PC-9 (cell line): ENCODE measurements at regions not wholly inside any gene's neighbourhood (a gene's known extent, or its start where the extent isn't known, plus 50 kb on each side); places are given as distances from the start of the nearest gene placed in this dataset.

Experiments
- BruUV-seq: library from RNA; stranded (reverse); fragments of 400-500 nt; replicated peaks from 2 replicates; lab custom pipeline; 2021; lab: Mats Ljungman, UMichigan
- CTCF ChIA-PET: fragments of 300-600 bp; sonication (Branson Sonifier 250); formaldehyde crosslinking; loops from one replicate; lab custom pipeline; 2022; ENCODE audit warnings: antibody characterized with exemption; lab: Charles Lee
- POLR2A ChIA-PET: fragments of 300-600 bp; sonication (Branson Sonifier 250); formaldehyde crosslinking; loops from one replicate; lab custom pipeline; 2022; ENCODE audit warnings: antibody characterized with exemption; ENCODE audit not compliant: unreplicated experiment; lab: Charles Lee
- DNase-seq, 2 experiments: peaks; one replicate each; pipeline versions ENCODE4 v3.0.0 to v3.0.0-alpha.2; 2015 to 2022; ENCODE audit warnings: mixed read lengths in 1 of 2
- H2AFZ ChIP-seq: fragments of 200-600 bp; sonication (generic); 2 replicates; pipeline ENCODE4 v1.8.1; 2017; ENCODE audit warnings: antibody characterized with exemption
- H3F3A ChIP-seq: fragments of 200-600 bp; sonication (generic); 2 replicates; pipeline ENCODE4 v1.8.1; 2017; ENCODE audit warnings: antibody characterized with exemption, mild to moderate bottlenecking, low read depth; ENCODE audit not compliant: insufficient read depth
- H3K27ac ChIP-seq: fragments of 200-600 bp; sonication (generic); 2 replicates; pipeline ENCODE4 v1.6.1; 2016; ENCODE audit warnings: mixed run types
- H3K27me3 ChIP-seq: fragments of 200-600 bp; sonication (generic); 2 replicates; pipeline ENCODE4 v1.6.1; 2016; ENCODE audit warnings: low read depth, mixed run types; ENCODE audit not compliant: insufficient read depth
- H3K36me3 ChIP-seq: fragments of 200-600 bp; sonication (generic); 2 replicates; pipeline ENCODE4 v1.6.1; 2016; ENCODE audit warnings: low read depth, mixed run types
- H3K4me1 ChIP-seq: fragments of 200-600 bp; sonication (generic); replicated peaks from 2 replicates; pipeline ENCODE4 v1.6.1; 2016; ENCODE audit warnings: mixed run types; ENCODE audit not compliant: insufficient read depth
- H3K4me2 ChIP-seq: fragments of 200-600 bp; sonication (generic); 2 replicates; pipeline ENCODE4 v1.6.1; 2017; ENCODE audit warnings: mixed run types
- H3K4me3 ChIP-seq: fragments of 200-600 bp; sonication (generic); 2 replicates; pipeline ENCODE4 v1.6.1; 2016; ENCODE audit warnings: mixed run types
- H3K79me2 ChIP-seq: fragments of 200-600 bp; sonication (generic); 2 replicates; pipeline ENCODE4 v1.6.1; 2017; ENCODE audit warnings: low read depth, mixed run types
- H3K9me2 ChIP-seq: fragments of 200-600 bp; sonication (generic); 2 replicates; pipeline ENCODE4 v1.8.1; 2017; ENCODE audit warnings: mild to moderate bottlenecking; ENCODE audit not compliant: insufficient read depth
- H3K9me3 ChIP-seq: fragments of 200-600 bp; sonication (generic); 2 replicates; pipeline ENCODE4 v1.8.1; 2016; ENCODE audit warnings: low read depth; ENCODE audit not compliant: insufficient read depth
- H4K20me1 ChIP-seq: fragments of 200-600 bp; sonication (generic); 2 replicates; pipeline ENCODE4 v1.8.1; 2017; ENCODE audit not compliant: insufficient read depth
- EZH2 ChIP-seq: fragments of 200-600 bp; sonication (generic); IDR thresholded peaks from 2 replicates; pipeline ENCODE4 v1.8.0; 2017; ENCODE audit warnings: antibody characterized with exemption, low read depth
- intact Hi-C: fragments of 100-400 bp; cut with micrococcal nuclease; formaldehyde crosslinking; loops from one replicate; pipeline ENCODE4 v1.10.0; 2022; ENCODE audit not compliant: unreplicated experiment
- TF ChIP-seq, protein P1 (sequence below): fragments of 200-600 bp; sonication (generic); conservative IDR thresholded peaks from 2 replicates; pipeline ENCODE4 v1.6.1; 2017; ENCODE audit warnings: mixed run types, antibody characterized with exemption, mild to moderate bottlenecking, moderate library complexity

DNA sequence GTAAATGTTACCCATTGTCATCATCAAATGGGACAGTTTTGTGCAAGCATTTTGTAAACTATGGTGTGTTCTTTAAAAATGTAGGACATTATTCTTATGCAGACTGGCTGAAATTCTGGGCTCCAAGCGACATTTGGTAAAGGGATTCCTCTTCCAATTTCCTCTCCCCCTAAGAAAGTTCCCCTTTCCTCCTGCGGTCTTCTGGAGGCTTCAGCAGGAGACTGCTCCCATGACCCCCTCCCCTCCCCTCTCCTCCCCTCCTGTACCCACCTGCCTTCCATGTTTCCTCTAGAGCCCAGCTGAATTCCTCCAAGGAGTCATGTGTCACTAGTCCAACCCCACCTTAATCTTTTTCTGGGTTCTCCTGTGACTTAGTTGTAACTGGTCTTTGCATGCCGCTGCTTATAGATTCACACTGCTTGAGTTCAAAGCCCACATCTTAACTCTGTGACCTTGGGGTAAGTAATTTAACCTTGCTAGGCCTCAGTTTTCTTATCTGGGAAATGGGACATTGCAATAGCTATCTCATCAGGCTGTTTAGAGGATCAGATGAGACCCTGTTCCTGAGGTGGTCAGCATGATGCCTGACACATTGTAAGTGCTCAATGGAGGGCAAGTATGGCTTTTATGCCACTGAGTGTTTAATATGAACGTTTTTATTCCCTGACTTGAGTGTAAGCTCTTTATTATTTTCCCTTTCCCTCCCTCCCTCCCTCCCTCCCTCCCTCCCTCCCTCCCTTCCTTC is 69.9 kb upstream of the WDR26 start:
- peaks cover 24% of the 10 kb centered on the region; the same call in 1 of the 2 replicates for H3F3A ChIP-seq
- no peaks in the 10 kb centered on the region for H3K27me3 ChIP-seq
- H4K20me1 ChIP-seq = no peaks in the 10 kb centered on the region
- CTCF ChIA-PET = no interaction called here
- no peak overlapping the region; the same call in 1 of the 2 replicates for H2AFZ ChIP-seq
- no peaks in the 10 kb centered on the region for H3K79me2 ChIP-seq
- peak overlapping the region; percentile 38 for H3K27ac ChIP-seq
- intact Hi-C loops = no loop called here
- H3K9me3 ChIP-seq = no peaks in the 10 kb centered on the region
- TF ChIP-seq EZH2 = no peak
- no peak overlapping the region for H3K4me3 ChIP-seq
- peaks cover 35% of the 10 kb centered on the region for H3K4me1 ChIP-seq
- H3K36me3 ChIP-seq = no peaks in the 10 kb centered on the region
- POLR2A ChIA-PET = interaction anchor here (0.6 kb wide), 1 partner anchor 682 kb away, joined by 4 read pairs; no protein-coding TSS in a partner anchor
- H3K9me2 ChIP-seq = no peaks in the 10 kb centered on the region
- H3K4me2 ChIP-seq = peak overlapping the region; percentile 52
- BruUV-seq = no TSS peak
- no peak for DNase-seq

GRCh38 chr1:224505454-224506093 is 71.0 kb upstream of the WDR26 start:
- no TSS peak for BruUV-seq
- no peak for DNase-seq
- H4K20me1 ChIP-seq = no peaks in the 10 kb centered on the region
- H3K27me3 ChIP-seq = no peaks in the 10 kb centered on the region
- peaks cover 17% of the 10 kb centered on the region; the same call in 1 of the 2 replicates for H3F3A ChIP-seq
- no peak overlapping the region for H3K4me3 ChIP-seq
- H3K79me2 ChIP-seq = no peaks in the 10 kb centered on the region
- peaks cover 35% of the 10 kb centered on the region for H3K4me1 ChIP-seq
- H3K9me3 ChIP-seq = no peaks in the 10 kb centered on the region
- ChIA-PET POLR2A (no interaction called here), CTCF (no interaction called here)
- no peaks in the 10 kb centered on the region for H3K36me3 ChIP-seq
- no peak overlapping the region for H3K27ac ChIP-seq
- intact Hi-C loops = no loop called here
- H3K9me2 ChIP-seq = no peaks in the 10 kb centered on the region
- no peak overlapping the region for H2AFZ ChIP-seq
- H3K4me2 ChIP-seq = no peak overlapping the region
- TF ChIP-seq, protein P1, sequence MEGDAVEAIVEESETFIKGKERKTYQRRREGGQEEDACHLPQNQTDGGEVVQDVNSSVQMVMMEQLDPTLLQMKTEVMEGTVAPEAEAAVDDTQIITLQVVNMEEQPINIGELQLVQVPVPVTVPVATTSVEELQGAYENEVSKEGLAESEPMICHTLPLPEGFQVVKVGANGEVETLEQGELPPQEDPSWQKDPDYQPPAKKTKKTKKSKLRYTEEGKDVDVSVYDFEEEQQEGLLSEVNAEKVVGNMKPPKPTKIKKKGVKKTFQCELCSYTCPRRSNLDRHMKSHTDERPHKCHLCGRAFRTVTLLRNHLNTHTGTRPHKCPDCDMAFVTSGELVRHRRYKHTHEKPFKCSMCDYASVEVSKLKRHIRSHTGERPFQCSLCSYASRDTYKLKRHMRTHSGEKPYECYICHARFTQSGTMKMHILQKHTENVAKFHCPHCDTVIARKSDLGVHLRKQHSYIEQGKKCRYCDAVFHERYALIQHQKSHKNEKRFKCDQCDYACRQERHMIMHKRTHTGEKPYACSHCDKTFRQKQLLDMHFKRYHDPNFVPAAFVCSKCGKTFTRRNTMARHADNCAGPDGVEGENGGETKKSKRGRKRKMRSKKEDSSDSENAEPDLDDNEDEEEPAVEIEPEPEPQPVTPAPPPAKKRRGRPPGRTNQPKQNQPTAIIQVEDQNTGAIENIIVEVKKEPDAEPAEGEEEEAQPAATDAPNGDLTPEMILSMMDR = no peak
- no peak for TF ChIP-seq EZH2

- no TSS peak for BruUV-seq
- intact Hi-C loops = no loop called here
- H3K9me3 ChIP-seq = no peaks in the 10 kb centered on the region
- H3K79me2 ChIP-seq = no peaks in the 10 kb centered on the region
- H3K27ac ChIP-seq = no peak overlapping the region
- H3K4me3 ChIP-seq = no peak overlapping the region
- TF ChIP-seq, protein P1 = no peak
- TF ChIP-seq EZH2 = no peak
- H3K27me3 ChIP-seq = no peaks in the 10 kb centered on the region
- no peaks in the 10 kb centered on the region for H3K9me2 ChIP-seq
- H3K4me2 ChIP-seq = no peak overlapping the region
- no peak overlapping the region for H2AFZ ChIP-seq
- POLR2A ChIA-PET = interaction anchor here (0.6 kb wide), 1 partner anchor 406 kb away, joined by 4 read pairs; no protein-coding TSS in a partner anchor
- H3K36me3 ChIP-seq = no peaks in the 10 kb centered on the region
- H3F3A ChIP-seq = peaks cover 24% of the 10 kb centered on the region; the same call in 1 of the 2 replicates
- no peak for DNase-seq
- peaks cover 42% of the 10 kb centered on the region for H3K4me1 ChIP-seq
- CTCF ChIA-PET = no interaction called here
- no peaks in the 10 kb centered on the region for H4K20me1 ChIP-seq
Measured at GRCh38 chr1:224506141-224506814, 71.7 kb upstream of the WDR26 start.
